H9 (cell line): ENCODE measurements at regions not wholly inside any gene's neighbourhood (a gene's known extent, or its start where the extent isn't known, plus 50 kb on each side); places are given as distances from the start of the nearest gene placed in this dataset.

Experiments used
- DNase-seq: peaks from one replicate; pipeline ENCODE4 v3.0.0-alpha.2; 2017
- H2AFZ ChIP-seq: one replicate; pipeline ENCODE4 v1.6.1; 2013; ENCODE audit warnings: mild to moderate bottlenecking, low read length, control low read depth, moderate library complexity
- H2AK5ac ChIP-seq: 2 replicates; pipeline ENCODE4 v1.6.1; 2013; ENCODE audit warnings: low read length, control low read depth, mixed read lengths; ENCODE audit not compliant: insufficient read length
- H2BK120ac ChIP-seq: one replicate; pipeline ENCODE4 v1.6.1; 2013; ENCODE audit warnings: low read depth, mild to moderate bottlenecking, low read length, control low read depth, inconsistent platforms; ENCODE audit not compliant: poor library complexity, severe bottlenecking
- H2BK12ac ChIP-seq: 2 replicates; pipeline ENCODE4 v1.6.1; 2013; ENCODE audit warnings: low read length, control low read depth, mixed read lengths, low read depth; ENCODE audit not compliant: insufficient read length
- H2BK15ac ChIP-seq: 2 replicates; pipeline ENCODE4 v1.6.1; 2013; ENCODE audit warnings: low read depth, low read length, control low read depth
- H2BK20ac ChIP-seq: one replicate; pipeline ENCODE4 v1.6.1; 2013; ENCODE audit warnings: low read depth, mild to moderate bottlenecking, low read length, control low read depth, inconsistent platforms; ENCODE audit not compliant: poor library complexity, severe bottlenecking
- H2BK5ac ChIP-seq: 2 replicates; pipeline ENCODE4 v1.6.1; 2013; ENCODE audit warnings: low read length, control low read depth, mixed read lengths; ENCODE audit not compliant: insufficient read length
- H3K14ac ChIP-seq: 2 replicates; pipeline ENCODE4 v1.6.1; 2013; ENCODE audit warnings: low read length, control low read depth; ENCODE audit not compliant: insufficient read depth
- H3K18ac ChIP-seq: 2 replicates; pipeline ENCODE4 v1.6.1; 2013; ENCODE audit warnings: low read depth, mild to moderate bottlenecking, mixed read lengths, low read length, control low read depth; ENCODE audit not compliant: insufficient read length
- H3K23ac ChIP-seq: 2 replicates; pipeline ENCODE4 v1.6.1; 2013; ENCODE audit warnings: low read length, control low read depth, mixed read lengths, low read depth; ENCODE audit not compliant: insufficient read length
- H3K23me2 ChIP-seq: 2 replicates; pipeline ENCODE4 v1.6.1; 2013; ENCODE audit warnings: low read depth, mild to moderate bottlenecking, mixed read lengths, low read length, control low read depth; ENCODE audit not compliant: insufficient read length, poor library complexity, severe bottlenecking
- H3K27ac ChIP-seq: 2 replicates; pipeline ENCODE4 v1.5.1; 2013; ENCODE audit warnings: low read length, control low read depth, mixed read lengths, low read depth; ENCODE audit not compliant: insufficient read length
- H3K27me3 ChIP-seq: 2 replicates; pipeline ENCODE4 v1.6.1; 2013; ENCODE audit warnings: low read length, control low read depth, inconsistent platforms; ENCODE audit not compliant: insufficient read depth
- H3K4ac ChIP-seq: 2 replicates; pipeline ENCODE4 v1.6.1; 2013; ENCODE audit warnings: low read depth, mild to moderate bottlenecking, control low read depth, inconsistent platforms, low read length, moderate library complexity
- H3K4me1 ChIP-seq: 2 replicates; pipeline ENCODE4 v1.6.1; 2013; ENCODE audit warnings: low read length, control low read depth, inconsistent platforms; ENCODE audit not compliant: insufficient read depth
- H3K4me2 ChIP-seq: 2 replicates; pipeline ENCODE4 v1.6.1; 2013; ENCODE audit warnings: low read length, control low read depth, mixed read lengths; ENCODE audit not compliant: insufficient read length, insufficient read depth
- H3K56ac ChIP-seq: 2 replicates; pipeline ENCODE4 v1.6.1; 2013; ENCODE audit warnings: low read depth, mild to moderate bottlenecking, mixed read lengths, low read length, control low read depth; ENCODE audit not compliant: insufficient read length
- H3K79me1 ChIP-seq: 2 replicates; pipeline ENCODE4 v1.6.1; 2013; ENCODE audit warnings: low read depth, mild to moderate bottlenecking, moderate library complexity, low read length, control low read depth, inconsistent platforms; ENCODE audit not compliant: insufficient read depth, poor library complexity, severe bottlenecking
- H3K79me2 ChIP-seq: 2 replicates; pipeline ENCODE4 v1.6.1; 2013; ENCODE audit warnings: low read length, control low read depth, inconsistent platforms; ENCODE audit not compliant: insufficient read depth
- H3K9ac ChIP-seq: 2 replicates; pipeline ENCODE4 v1.6.1; 2013; ENCODE audit warnings: low read length, control low read depth, mixed read lengths; ENCODE audit not compliant: insufficient read length; ENCODE audit errors: extremely low read depth
- H3K9me3 ChIP-seq: one replicate; pipeline ENCODE4 v1.6.1; 2013; ENCODE audit warnings: low read depth, low read length, inconsistent platforms; ENCODE audit not compliant: control insufficient read depth
- H3T11ph ChIP-seq: one replicate; pipeline ENCODE4 v1.6.1; 2013; ENCODE audit warnings: mild to moderate bottlenecking, low read length, control low read depth, inconsistent platforms
- H4K20me1 ChIP-seq: one replicate; pipeline ENCODE4 v1.6.1; 2013; ENCODE audit not compliant: control insufficient read depth, insufficient read length, insufficient read depth
- H4K5ac ChIP-seq: 2 replicates; pipeline ENCODE4 v1.6.1; 2013; ENCODE audit warnings: low read depth, mild to moderate bottlenecking, mixed read lengths, low read length, control low read depth; ENCODE audit not compliant: insufficient read length
- H4K8ac ChIP-seq: replicated peaks from 2 replicates; pipeline ENCODE4 v1.6.1; 2013; ENCODE audit warnings: low read length, control low read depth, mixed read lengths, low read depth; ENCODE audit not compliant: insufficient read length
- H4K91ac ChIP-seq: 2 replicates; pipeline ENCODE4 v1.6.1; 2013; ENCODE audit warnings: low read depth, mild to moderate bottlenecking, moderate library complexity, mixed read lengths, low read length, control low read depth; ENCODE audit not compliant: insufficient read length
- H3K27ac Mint-ChIP-seq, 3 experiments: 2 replicates in 2 of 3; 3 replicates in 1 of 3; pipeline ENCODE4 v1.8.0; 2020 to 2021; ENCODE audit warnings: mixed read lengths in 3 of 3, mild to moderate bottlenecking in 1 of 3, moderate library complexity in 1 of 3
- H3K27me3 Mint-ChIP-seq: 2 replicates; pipeline ENCODE4 v1.8.0; 2021; ENCODE audit warnings: low read depth, mild to moderate bottlenecking, moderate library complexity, mixed read lengths
- H3K36me3 Mint-ChIP-seq, 3 experiments: 2 replicates in 2 of 3; 3 replicates in 1 of 3; pipeline ENCODE4 v1.8.0; 2020 to 2021; ENCODE audit warnings: low read depth in 3 of 3, mixed read lengths in 3 of 3; ENCODE audit not compliant: insufficient read depth in 1 of 3
- H3K4me1 Mint-ChIP-seq, 2 experiments: 2 replicates each; pipeline ENCODE4 v1.8.0; 2020; ENCODE audit warnings: mixed read lengths in 2 of 2
- H3K4me3 Mint-ChIP-seq, 2 experiments: 2 replicates in 1 of 2; 3 replicates in 1 of 2; pipeline ENCODE4 v1.8.0; 2020 to 2021; ENCODE audit warnings: mild to moderate bottlenecking in 2 of 2, mixed read lengths in 2 of 2, moderate library complexity in 1 of 2
- H3K9me3 Mint-ChIP-seq, 2 experiments: 2 replicates in 1 of 2; 3 replicates in 1 of 2; pipeline ENCODE4 v1.8.0; 2020; ENCODE audit warnings: mild to moderate bottlenecking in 2 of 2, mixed read lengths in 2 of 2, moderate library complexity in 1 of 2
- WGBS: extraction: QIAGEN DNeasy Blood & Tissue Kit; methylation state at CpG from one replicate; pipeline ENCODE4 v1.1.7; 2013; ENCODE audit warnings: missing lambda C conversion rate, low lambda C conversion rate, mixed read lengths; ENCODE audit not compliant: insufficient read length; ENCODE audit errors: extremely low coverage; 5-methylcytosine and 5-hydroxymethylcytosine counted together
- TF ChIP-seq, protein P1 (sequence below): fragments of 200-600 bp; sonication (generic); conservative IDR thresholded peaks from 3 replicates; pipeline ENCODE4 v1.8.0; 2021; ENCODE audit warnings: antibody characterized with exemption, mild to moderate bottlenecking

DNA sequence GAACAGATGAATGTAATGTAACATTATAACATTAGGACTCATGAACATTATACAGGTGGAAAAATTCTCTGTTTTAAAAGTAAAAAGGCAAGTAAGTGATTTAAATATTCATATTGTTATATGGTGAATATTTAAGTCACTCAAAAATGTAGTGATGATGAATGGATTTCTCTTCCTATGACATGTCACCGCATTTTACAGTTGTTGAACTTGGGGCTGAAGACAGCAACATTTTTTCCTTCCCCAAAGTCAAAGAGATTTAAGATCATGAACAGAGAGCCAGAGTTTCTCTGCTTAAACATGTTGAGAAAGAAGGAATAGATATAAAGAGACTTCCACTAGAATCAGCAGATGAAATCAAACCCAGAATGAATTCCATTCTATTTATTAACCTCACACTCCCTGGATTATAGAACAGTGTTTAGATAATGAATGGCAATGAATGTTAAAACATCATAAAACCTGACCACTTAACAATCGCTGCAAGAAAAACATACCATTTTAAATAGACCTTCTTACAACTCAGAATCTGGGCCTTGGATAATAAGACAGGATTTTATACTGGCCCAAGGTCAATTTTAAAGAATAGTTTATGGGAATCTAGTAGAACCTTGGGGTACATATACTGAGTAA lies 163.6 kb upstream of the SIX2 start:
- Histone ChIP-seq H3T11ph (no peak overlapping the region), H3K4me1 (no peaks in the 10 kb centered on the region), H2BK12ac (no peak overlapping the region), H3K9me3 (no peaks in the 10 kb centered on the region), H3K79me2 (peaks cover 2% of the 10 kb centered on the region; the same call in 1 of the 2 replicates), H4K8ac (no peak overlapping the region), H2AK5ac (no peak overlapping the region), H3K27me3 (peaks cover 12% of the 10 kb centered on the region; the same call in 1 of the 2 replicates), H3K4me2 (no peak overlapping the region), H2BK15ac (no peak overlapping the region), H3K27ac (no peak overlapping the region), H3K14ac (no peak overlapping the region), H3K79me1 (no peaks in the 10 kb centered on the region), H2AFZ (no peak overlapping the region), H4K91ac (no peak overlapping the region), H2BK120ac (no peak overlapping the region), H3K18ac (no peak overlapping the region), H4K20me1 (no peaks in the 10 kb centered on the region), H3K4ac (no peak overlapping the region), H3K9ac (no peak overlapping the region), H3K23me2 (peaks cover 21% of the 10 kb centered on the region), H2BK20ac (no peak overlapping the region), H3K23ac (no peak overlapping the region), H2BK5ac (no peak overlapping the region), H4K5ac (no peak overlapping the region), H3K56ac (no peak overlapping the region)
- Mint-ChIP-seq H3K4me3 (no peak overlapping the region), H3K36me3 (peaks cover 0 to 5% (median 0%) of the 10 kb centered on the region in 3 experiments; a peak in 1 of 7 replicates), H3K27ac (no peak overlapping the region), H3K9me3 (peaks cover 0 to 6% of the 10 kb centered on the region in 2 experiments; a peak in 1 of 5 replicates), H3K27me3 (peaks cover 59% of the 10 kb centered on the region), H3K4me1 (peaks cover 24% of the 10 kb centered on the region in 2 experiments)
- TF ChIP-seq, protein P1, sequence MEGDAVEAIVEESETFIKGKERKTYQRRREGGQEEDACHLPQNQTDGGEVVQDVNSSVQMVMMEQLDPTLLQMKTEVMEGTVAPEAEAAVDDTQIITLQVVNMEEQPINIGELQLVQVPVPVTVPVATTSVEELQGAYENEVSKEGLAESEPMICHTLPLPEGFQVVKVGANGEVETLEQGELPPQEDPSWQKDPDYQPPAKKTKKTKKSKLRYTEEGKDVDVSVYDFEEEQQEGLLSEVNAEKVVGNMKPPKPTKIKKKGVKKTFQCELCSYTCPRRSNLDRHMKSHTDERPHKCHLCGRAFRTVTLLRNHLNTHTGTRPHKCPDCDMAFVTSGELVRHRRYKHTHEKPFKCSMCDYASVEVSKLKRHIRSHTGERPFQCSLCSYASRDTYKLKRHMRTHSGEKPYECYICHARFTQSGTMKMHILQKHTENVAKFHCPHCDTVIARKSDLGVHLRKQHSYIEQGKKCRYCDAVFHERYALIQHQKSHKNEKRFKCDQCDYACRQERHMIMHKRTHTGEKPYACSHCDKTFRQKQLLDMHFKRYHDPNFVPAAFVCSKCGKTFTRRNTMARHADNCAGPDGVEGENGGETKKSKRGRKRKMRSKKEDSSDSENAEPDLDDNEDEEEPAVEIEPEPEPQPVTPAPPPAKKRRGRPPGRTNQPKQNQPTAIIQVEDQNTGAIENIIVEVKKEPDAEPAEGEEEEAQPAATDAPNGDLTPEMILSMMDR = no peak
- no CpG with 5 or more reads among the region's 2 CpGs for WGBS
- no peak for DNase-seq
